HEK293 (cell line): ENCODE measurements at regions not wholly inside any gene's neighbourhood (a gene's known extent, or its start where the extent isn't known, plus 50 kb on each side); places are given as distances from the start of the nearest gene placed in this dataset.

Source experiments
- CTCF ChIA-PET: fragments of 350-600 bp; formaldehyde crosslinking; extraction: SDS; loops from one replicate; lab custom pipeline; 2021; ENCODE audit warnings: antibody characterized with exemption; lab: Yijun Ruan, JAX
- POLR2A ChIA-PET: fragments of 300-600 bp; formaldehyde crosslinking; extraction: SDS; loops from one replicate; lab custom pipeline; 2020; ENCODE audit warnings: antibody characterized with exemption, inconsistent platforms; lab: Yijun Ruan, JAX
- H3K27ac ChIP-seq: fragments of 200-500 bp; sonication (Bioruptor generic); 2 replicates; pipeline ENCODE4 v1.5.1; 2014; ENCODE audit warnings: low read depth, low read length, control low read depth, inconsistent platforms; ENCODE audit errors: extremely low read depth
- H3K36me3 ChIP-seq, 2 experiments: fragments of 200-500 bp in 1 of 2; sonication (Bioruptor generic) in 1 of 2; 1 replicate in 1 of 2; 2 replicates in 1 of 2; pipeline ENCODE4 v1.5.1; 2014 to 2017; ENCODE audit warnings: inconsistent platforms in 2 of 2, low read length in 2 of 2; ENCODE audit not compliant: control insufficient read depth in 2 of 2, insufficient read depth in 1 of 2
- H3K4me1 ChIP-seq: fragments of 200-500 bp; sonication (Bioruptor generic); 2 replicates; pipeline ENCODE4 v1.5.1; 2014; ENCODE audit warnings: mild to moderate bottlenecking, low read length, inconsistent platforms; ENCODE audit not compliant: control insufficient read depth, insufficient read depth
- H3K4me3 ChIP-seq: 2 replicates; pipeline ENCODE4 v1.5.1; 2011; ENCODE audit warnings: low read depth, mild to moderate bottlenecking, control low read depth, low read length, moderate library complexity
- H3K9me3 ChIP-seq: fragments of 200-500 bp; sonication (Bioruptor generic); 2 replicates; pipeline ENCODE4 v1.5.1; 2014; ENCODE audit warnings: low read depth, low read length, inconsistent platforms; ENCODE audit not compliant: control insufficient read depth, insufficient read depth
- GLIS2 ChIP-seq: fragments of 450-650 bp; formaldehyde crosslinking; IDR thresholded peaks from 2 replicates; pipeline ENCODE4 v1.5.1; 2016; ENCODE audit warnings: missing biosample characterization, missing genetic modification characterization
- MEIS1 ChIP-seq: sonication (generic); formaldehyde crosslinking; IDR thresholded peaks from 2 replicates; pipeline ENCODE4 v1.8.1; 2022; ENCODE audit warnings: missing genetic modification reagents, mild to moderate bottlenecking, borderline replicate concordance
- PRDM1 ChIP-seq: fragments of 450-650 bp; formaldehyde crosslinking; IDR thresholded peaks from 2 replicates; pipeline ENCODE4; 2016; ENCODE audit warnings: missing biosample characterization, missing genetic modification characterization
- SCRT1 ChIP-seq: fragments of 450-650 bp; formaldehyde crosslinking; IDR thresholded peaks from 2 replicates; pipeline ENCODE4 v1.5.1; 2016; ENCODE audit warnings: missing biosample characterization, missing genetic modification characterization, borderline replicate concordance
- YY1 ChIP-seq: fragments of 450-650 bp; formaldehyde crosslinking; IDR thresholded peaks from 2 replicates; pipeline ENCODE4 v1.5.1; 2018; ENCODE audit warnings: missing biosample characterization, missing genetic modification characterization
- ZFP37 ChIP-seq: fragments of 450-650 bp; formaldehyde crosslinking; IDR thresholded peaks from 2 replicates; pipeline ENCODE4 v1.5.1; 2016; ENCODE audit warnings: missing biosample characterization, missing genetic modification characterization
- ZNF214 ChIP-seq: fragments of 450-650 bp; formaldehyde crosslinking; IDR thresholded peaks from 2 replicates; pipeline ENCODE4 v1.5.1; 2017; ENCODE audit warnings: missing biosample characterization, mild to moderate bottlenecking, missing genetic modification characterization, borderline replicate concordance
- ZNF37A ChIP-seq: fragments of 450-650 bp; IDR thresholded peaks from 2 replicates; pipeline ENCODE4 v1.5.1; 2018; ENCODE audit warnings: missing biosample characterization, missing genetic modification characterization
- ZNF433 ChIP-seq: fragments of 450-650 bp; formaldehyde crosslinking; IDR thresholded peaks from 2 replicates; pipeline ENCODE4 v1.5.1; 2016; ENCODE audit warnings: missing biosample characterization, missing genetic modification characterization, low read depth
- ZNF596 ChIP-seq: fragments of 450-650 bp; IDR thresholded peaks from 2 replicates; pipeline ENCODE4 v1.5.0; 2018; ENCODE audit warnings: missing biosample characterization, mild to moderate bottlenecking, missing genetic modification characterization, moderate library complexity
- ZNF785 ChIP-seq: fragments of 450-650 bp; formaldehyde crosslinking; IDR thresholded peaks from 2 replicates; pipeline ENCODE4 v1.5.1; 2016; ENCODE audit warnings: missing biosample characterization, missing genetic modification characterization
- ZSCAN23 ChIP-seq: fragments of 450-650 bp; formaldehyde crosslinking; IDR thresholded peaks from 2 replicates; pipeline ENCODE4 v1.5.1; 2016; ENCODE audit warnings: missing biosample characterization, missing genetic modification characterization
- ZSCAN30 ChIP-seq: fragments of 450-650 bp; IDR thresholded peaks from 2 replicates; pipeline ENCODE4 v1.5.1; 2018; ENCODE audit warnings: missing biosample characterization, mild to moderate bottlenecking, missing genetic modification characterization, moderate library complexity
- TF ChIP-seq, protein P1 (sequence below): fragments of 450-650 bp; formaldehyde crosslinking; IDR thresholded peaks from 2 replicates; pipeline ENCODE4 v1.5.1; 2016; ENCODE audit warnings: missing biosample characterization, missing genetic modification characterization
- TF ChIP-seq, protein P2 (sequence below): fragments of 450-650 bp; formaldehyde crosslinking; IDR thresholded peaks from 2 replicates; pipeline ENCODE4 v1.5.1; 2016; ENCODE audit warnings: missing biosample characterization, missing genetic modification characterization
- TF ChIP-seq, protein P3 (sequence below): fragments of 450-650 bp; formaldehyde crosslinking; IDR thresholded peaks from 2 replicates; pipeline ENCODE4 v1.5.1; 2016; ENCODE audit warnings: missing biosample characterization, missing genetic modification characterization
- TF ChIP-seq, protein P4 (sequence below): fragments of 450-650 bp; formaldehyde crosslinking; IDR thresholded peaks from 2 replicates; pipeline ENCODE4 v1.5.1; 2016; ENCODE audit warnings: missing biosample characterization, missing genetic modification characterization, low read depth
- TF ChIP-seq, protein P5 (sequence below): fragments of 450-650 bp; formaldehyde crosslinking; IDR thresholded peaks from 2 replicates; pipeline ENCODE4 v1.5.1; 2016; ENCODE audit warnings: missing biosample characterization, missing genetic modification characterization

DNA sequence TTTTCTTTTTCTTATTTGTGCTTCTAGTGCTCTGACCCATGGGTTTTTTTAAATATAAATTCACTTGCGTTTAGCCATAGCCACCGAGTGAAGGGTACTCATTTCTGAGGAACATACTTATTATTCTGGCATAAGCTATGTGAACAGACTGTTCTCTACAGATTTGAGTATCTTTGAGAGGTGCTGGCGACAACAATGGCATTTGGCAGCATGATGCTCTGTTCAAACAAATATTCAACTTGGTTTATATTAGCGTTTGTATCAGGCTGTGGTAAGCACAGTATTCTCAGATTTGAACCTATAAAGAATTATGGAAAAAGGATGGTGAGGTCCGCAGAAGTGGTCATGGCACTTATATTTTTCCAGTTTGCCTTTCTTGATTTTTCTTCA is 108.7 kb upstream of the LIMCH1 start (continued):
- TF ChIP-seq, protein P1, sequence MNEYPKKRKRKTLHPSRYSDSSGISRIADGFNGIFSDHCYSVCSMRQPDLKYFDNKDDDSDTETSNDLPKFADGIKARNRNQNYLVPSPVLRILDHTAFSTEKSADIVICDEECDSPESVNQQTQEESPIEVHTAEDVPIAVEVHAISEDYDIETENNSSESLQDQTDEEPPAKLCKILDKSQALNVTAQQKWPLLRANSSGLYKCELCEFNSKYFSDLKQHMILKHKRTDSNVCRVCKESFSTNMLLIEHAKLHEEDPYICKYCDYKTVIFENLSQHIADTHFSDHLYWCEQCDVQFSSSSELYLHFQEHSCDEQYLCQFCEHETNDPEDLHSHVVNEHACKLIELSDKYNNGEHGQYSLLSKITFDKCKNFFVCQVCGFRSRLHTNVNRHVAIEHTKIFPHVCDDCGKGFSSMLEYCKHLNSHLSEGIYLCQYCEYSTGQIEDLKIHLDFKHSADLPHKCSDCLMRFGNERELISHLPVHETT (tag by site-specific recombination), result no peak
- TF ChIP-seq ZSCAN30 (tag by site-specific recombination) (no peak), PRDM1 (tag by site-specific recombination) (no peak), MEIS1 (CRISPR knock-in tag) (no peak), ZNF596 (tag by site-specific recombination) (no peak), GLIS2 (tag by site-specific recombination) (no peak), ZFP37 (tag by site-specific recombination) (no peak), ZSCAN23 (no peak), SCRT1 (no peak)
- TF ChIP-seq, protein P2, sequence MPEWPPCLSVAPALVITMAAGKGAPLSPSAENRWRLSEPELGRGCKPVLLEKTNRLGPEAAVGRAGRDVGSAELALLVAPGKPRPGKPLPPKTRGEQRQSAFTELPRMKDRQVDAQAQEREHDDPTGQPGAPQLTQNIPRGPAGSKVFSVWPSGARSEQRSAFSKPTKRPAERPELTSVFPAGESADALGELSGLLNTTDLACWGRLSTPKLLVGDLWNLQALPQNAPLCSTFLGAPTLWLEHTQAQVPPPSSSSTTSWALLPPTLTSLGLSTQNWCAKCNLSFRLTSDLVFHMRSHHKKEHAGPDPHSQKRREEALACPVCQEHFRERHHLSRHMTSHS, result no peak
- TF ChIP-seq, protein P3, sequence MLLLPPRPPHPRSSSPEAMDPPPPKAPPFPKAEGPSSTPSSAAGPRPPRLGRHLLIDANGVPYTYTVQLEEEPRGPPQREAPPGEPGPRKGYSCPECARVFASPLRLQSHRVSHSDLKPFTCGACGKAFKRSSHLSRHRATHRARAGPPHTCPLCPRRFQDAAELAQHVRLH (tag by site-specific recombination), result no peak
- TF ChIP-seq, protein P4, sequence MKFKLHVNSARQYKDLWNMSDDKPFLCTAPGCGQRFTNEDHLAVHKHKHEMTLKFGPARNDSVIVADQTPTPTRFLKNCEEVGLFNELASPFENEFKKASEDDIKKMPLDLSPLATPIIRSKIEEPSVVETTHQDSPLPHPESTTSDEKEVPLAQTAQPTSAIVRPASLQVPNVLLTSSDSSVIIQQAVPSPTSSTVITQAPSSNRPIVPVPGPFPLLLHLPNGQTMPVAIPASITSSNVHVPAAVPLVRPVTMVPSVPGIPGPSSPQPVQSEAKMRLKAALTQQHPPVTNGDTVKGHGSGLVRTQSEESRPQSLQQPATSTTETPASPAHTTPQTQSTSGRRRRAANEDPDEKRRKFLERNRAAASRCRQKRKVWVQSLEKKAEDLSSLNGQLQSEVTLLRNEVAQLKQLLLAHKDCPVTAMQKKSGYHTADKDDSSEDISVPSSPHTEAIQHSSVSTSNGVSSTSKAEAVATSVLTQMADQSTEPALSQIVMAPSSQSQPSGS (tag by site-specific recombination), result no peak

DNA sequence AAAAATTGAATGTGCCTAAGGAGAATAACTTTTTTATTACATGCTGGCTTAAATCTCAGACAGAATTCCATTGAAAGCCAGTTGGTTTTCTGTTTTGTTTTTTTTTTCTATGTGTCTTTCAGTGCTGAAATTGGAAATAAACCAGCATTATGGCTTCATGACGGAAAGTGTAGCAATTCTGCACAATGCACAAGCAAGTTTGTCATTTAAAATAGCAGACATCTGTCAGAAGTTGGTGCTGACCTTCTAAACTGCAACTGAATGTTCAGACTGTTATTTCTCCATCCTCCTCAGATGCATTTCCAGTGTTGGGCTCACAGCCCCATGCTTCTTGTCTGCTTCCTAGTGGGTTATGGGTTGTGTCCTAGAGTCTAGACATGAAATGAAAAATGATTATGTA is 107.2 kb upstream of the LIMCH1 start:
- Histone ChIP-seq H3K4me1 (peaks cover 5% of the 10 kb centered on the region), H3K36me3 (no peaks in the 10 kb centered on the region), H3K9me3 (no peaks in the 10 kb centered on the region), H3K27ac (no peak overlapping the region)
- POLR2A ChIA-PET, result no interaction called here
- TF ChIP-seq, protein P5, sequence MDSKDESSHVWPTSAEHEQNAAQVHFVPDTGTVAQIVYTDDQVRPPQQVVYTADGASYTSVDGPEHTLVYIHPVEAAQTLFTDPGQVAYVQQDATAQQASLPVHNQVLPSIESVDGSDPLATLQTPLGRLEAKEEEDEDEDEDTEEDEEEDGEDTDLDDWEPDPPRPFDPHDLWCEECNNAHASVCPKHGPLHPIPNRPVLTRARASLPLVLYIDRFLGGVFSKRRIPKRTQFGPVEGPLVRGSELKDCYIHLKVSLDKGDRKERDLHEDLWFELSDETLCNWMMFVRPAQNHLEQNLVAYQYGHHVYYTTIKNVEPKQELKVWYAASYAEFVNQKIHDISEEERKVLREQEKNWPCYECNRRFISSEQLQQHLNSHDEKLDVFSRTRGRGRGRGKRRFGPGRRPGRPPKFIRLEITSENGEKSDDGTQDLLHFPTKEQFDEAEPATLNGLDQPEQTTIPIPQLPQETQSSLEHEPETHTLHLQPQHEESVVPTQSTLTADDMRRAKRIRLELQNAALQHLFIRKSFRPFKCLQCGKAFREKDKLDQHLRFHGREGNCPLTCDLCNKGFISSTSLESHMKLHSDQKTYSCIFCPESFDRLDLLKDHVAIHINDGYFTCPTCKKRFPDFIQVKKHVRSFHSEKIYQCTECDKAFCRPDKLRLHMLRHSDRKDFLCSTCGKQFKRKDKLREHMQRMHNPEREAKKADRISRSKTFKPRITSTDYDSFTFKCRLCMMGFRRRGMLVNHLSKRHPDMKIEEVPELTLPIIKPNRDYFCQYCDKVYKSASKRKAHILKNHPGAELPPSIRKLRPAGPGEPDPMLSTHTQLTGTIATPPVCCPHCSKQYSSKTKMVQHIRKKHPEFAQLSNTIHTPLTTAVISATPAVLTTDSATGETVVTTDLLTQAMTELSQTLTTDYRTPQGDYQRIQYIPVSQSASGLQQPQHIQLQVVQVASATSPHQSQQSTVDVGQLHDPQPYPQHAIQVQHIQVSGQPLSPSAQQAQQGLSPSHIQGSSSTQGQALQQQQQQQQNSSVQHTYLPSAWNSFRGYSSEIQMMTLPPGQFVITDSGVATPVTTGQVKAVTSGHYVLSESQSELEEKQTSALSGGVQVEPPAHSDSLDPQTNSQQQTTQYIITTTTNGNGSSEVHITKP (tag by site-specific recombination), result no peak
- TF ChIP-seq ZNF37A (tag by site-specific recombination), result no peak
- TF ChIP-seq ZFP37 (tag by site-specific recombination), result no peak
- TF ChIP-seq ZNF785 (tag by site-specific recombination), result no peak
- no peak for TF ChIP-seq ZNF433 (tag by site-specific recombination)
- no peak for TF ChIP-seq GLIS2 (tag by site-specific recombination)
- TF ChIP-seq YY1, result no peak
- no peak for TF ChIP-seq ZNF214 (tag by site-specific recombination)
- TF ChIP-seq, all 188 proteins: peak for 0
- H3K4me3 ChIP-seq, result no peak overlapping the region
- CTCF ChIA-PET, result interaction anchor here (0.6 to 0.7 kb wide), 2 partner anchors 33 to 839 kb away, joined by 3 to 5 read pairs; no protein-coding TSS in a partner anchor
